GM12878 (cell line): ENCODE measurements at regions not wholly inside any gene's neighbourhood (a gene's known extent, or its start where the extent isn't known, plus 50 kb on each side); places are given as distances from the start of the nearest gene placed in this dataset.
"Not testable (repeated sequence)": the region's sequence is repeated elsewhere in the genome, so short reads cannot be mapped to it uniquely, and the experiment has no call there.

ENCODE experiments used
- ATAC-seq: fragments of 200-7000 bp; cut with Tn5 transposase; 3 replicates; pipeline ENCODE4 v1.9.1; 2020; ENCODE audit warnings: mild to moderate bottlenecking, moderate library complexity
- BruUV-seq: library from RNA; stranded (reverse); fragments of 400-500 nt; replicated peaks from 2 replicates; lab custom pipeline; 2021; lab: Mats Ljungman, UMichigan
- CTCF ChIA-PET: fragments of 300-600 bp; sonication (Branson Sonifier 250); formaldehyde crosslinking; extraction: SDS; loops from one replicate; lab custom pipeline; 2021; ENCODE audit warnings: inconsistent platforms; lab: Yijun Ruan, JAX
- POLR2A ChIA-PET: fragments of 350-600 bp; formaldehyde crosslinking; extraction: SDS; loops from one replicate; lab custom pipeline; 2021; ENCODE audit warnings: inconsistent platforms; lab: Charles Lee
- RAD21 ChIA-PET: fragments of 300-600 bp; sonication (Branson Sonifier 250); formaldehyde crosslinking; loops from one replicate; lab custom pipeline; 2023; ENCODE audit warnings: antibody characterized with exemption; ENCODE audit not compliant: unreplicated experiment; lab: Charles Lee
- SMC1A ChIA-PET: fragments of 300-600 bp; sonication (Branson Sonifier 250); formaldehyde crosslinking; loops from one replicate; lab custom pipeline; 2023; ENCODE audit not compliant: unreplicated experiment, uncharacterized antibody; lab: Charles Lee
- DNase-seq: peaks from one replicate; pipeline ENCODE4 v3.0.0-alpha.2; 2011; ENCODE audit warnings: low read depth, low spot score
- FAIRE-seq: peaks from 3 replicates; lab custom pipeline; 2011; peaks lifted over from hg19 to GRCh38; lab: Jason Lieb, UNC
- H2AFZ ChIP-seq: 2 replicates; pipeline ENCODE4 v1.6.0; 2011; ENCODE audit warnings: low read depth, low read length, control low read depth; ENCODE audit not compliant: control insufficient read depth
- H3K27ac ChIP-seq: 2 replicates; pipeline ENCODE4 v1.5.1; 2011; ENCODE audit warnings: control low read depth; ENCODE audit not compliant: control insufficient read depth, insufficient read depth
- H3K27me3 ChIP-seq, 2 experiments: replicated peaks in 1 of 2; 2 replicates each; pipeline versions ENCODE4 v1.6.0 to v1.6.1; 2011; ENCODE audit warnings: low read length in 1 of 2; ENCODE audit not compliant: control insufficient read depth in 2 of 2, insufficient read depth in 2 of 2
- H3K36me3 ChIP-seq, 2 experiments: 2 replicates each; pipeline ENCODE4 v1.5.1; 2011; ENCODE audit warnings: low read length in 1 of 2; ENCODE audit not compliant: control insufficient read depth in 2 of 2, insufficient read depth in 2 of 2
- H3K4me1 ChIP-seq: 2 replicates; pipeline ENCODE4 v1.6.1; 2011; ENCODE audit warnings: mild to moderate bottlenecking, low read length, moderate library complexity, mixed read lengths; ENCODE audit not compliant: control insufficient read depth, insufficient read depth
- H3K4me2 ChIP-seq: 2 replicates; pipeline ENCODE4 v1.6.0; 2011; ENCODE audit warnings: control low read depth; ENCODE audit not compliant: control insufficient read depth, insufficient read depth
- H3K4me3 ChIP-seq: fragments of 200-600 bp; sonication (generic); 2 replicates; pipeline ENCODE4 v1.5.1; 2016
- H3K79me2 ChIP-seq: 2 replicates; pipeline ENCODE4 v1.6.0; 2011; ENCODE audit warnings: low read length; ENCODE audit not compliant: control insufficient read depth, insufficient read depth
- H3K9ac ChIP-seq: 2 replicates; pipeline ENCODE4 v1.8.0; 2011; ENCODE audit warnings: low read length, control low read depth, mixed read lengths; ENCODE audit not compliant: control insufficient read depth, insufficient read depth
- H3K9me3 ChIP-seq: replicated peaks from 3 replicates; pipeline ENCODE4 v1.5.1; 2011; ENCODE audit warnings: mild to moderate bottlenecking, low read length; ENCODE audit not compliant: control insufficient read depth, insufficient read depth
- H4K20me1 ChIP-seq: 2 replicates; pipeline ENCODE4 v1.6.0; 2011; ENCODE audit not compliant: control insufficient read depth, insufficient read depth
- BACH1 ChIP-seq: fragments of 450-650 bp; IDR thresholded peaks from 2 replicates; pipeline ENCODE4 v1.6.1; 2017; ENCODE audit warnings: mild to moderate bottlenecking, borderline replicate concordance
- BHLHE40 ChIP-seq, 2 experiments: fragments of 450-650 bp in 1 of 2; IDR thresholded peaks; 2 replicates each; pipeline ENCODE4 v1.6.1; 2011 to 2017; ENCODE audit warnings: low read depth in 2 of 2, borderline replicate concordance in 1 of 2, improper control_type of control experiment in 1 of 2, low read length in 1 of 2, mild to moderate bottlenecking in 1 of 2
- GATAD2B ChIP-seq: fragments of 450-650 bp; conservative IDR thresholded peaks from 2 replicates; pipeline ENCODE4 v1.6.1; 2017; ENCODE audit warnings: low read depth, mild to moderate bottlenecking, moderate library complexity
- IKZF2 ChIP-seq, 2 experiments: fragments of 450-650 bp; IDR thresholded peaks; 2 replicates each; pipeline ENCODE4 v1.6.1; 2017; ENCODE audit warnings: mild to moderate bottlenecking in 2 of 2, moderate library complexity in 2 of 2
- MEF2B ChIP-seq: fragments of 450-650 bp; IDR thresholded peaks from 2 replicates; pipeline ENCODE4 v1.6.1; 2018; ENCODE audit warnings: mild to moderate bottlenecking, moderate library complexity; ENCODE audit not compliant: partially characterized antibody, poor library complexity, severe bottlenecking
- MTA2 ChIP-seq: fragments of 450-650 bp; IDR thresholded peaks from 2 replicates; pipeline ENCODE4 v1.6.1; 2016; ENCODE audit warnings: low read depth, mild to moderate bottlenecking, moderate library complexity
- TCF12 ChIP-seq: IDR thresholded peaks from 2 replicates; pipeline ENCODE4 v1.6.1; 2011; ENCODE audit warnings: low read depth, mild to moderate bottlenecking, low read length
- WGBS: methylation state at CpG from one replicate; pipeline ENCODE4 v1.1.6; 2016; ENCODE audit warnings: low lambda C conversion rate; ENCODE audit not compliant: insufficient replicate concordance, insufficient coverage; ENCODE audit errors: missing lambda C conversion rate; 5-methylcytosine and 5-hydroxymethylcytosine counted together
- in situ Hi-C: fragments of 300-500 bp; cut with MboI; formaldehyde crosslinking; loops from 9 replicates; pipeline ENCODE4 v1.14.3; 2018; ENCODE audit warnings: mixed read lengths
- intact Hi-C: fragments of 100-400 bp; cut with micrococcal nuclease; formaldehyde crosslinking; loops from one replicate; pipeline ENCODE4 v1.14.2; 2022; ENCODE audit not compliant: unreplicated experiment
- TF ChIP-seq, protein P1 (sequence below): fragments of 450-650 bp; IDR thresholded peaks from 2 replicates; pipeline ENCODE4 v1.6.1; 2017; ENCODE audit warnings: mild to moderate bottlenecking, moderate library complexity

DNA sequence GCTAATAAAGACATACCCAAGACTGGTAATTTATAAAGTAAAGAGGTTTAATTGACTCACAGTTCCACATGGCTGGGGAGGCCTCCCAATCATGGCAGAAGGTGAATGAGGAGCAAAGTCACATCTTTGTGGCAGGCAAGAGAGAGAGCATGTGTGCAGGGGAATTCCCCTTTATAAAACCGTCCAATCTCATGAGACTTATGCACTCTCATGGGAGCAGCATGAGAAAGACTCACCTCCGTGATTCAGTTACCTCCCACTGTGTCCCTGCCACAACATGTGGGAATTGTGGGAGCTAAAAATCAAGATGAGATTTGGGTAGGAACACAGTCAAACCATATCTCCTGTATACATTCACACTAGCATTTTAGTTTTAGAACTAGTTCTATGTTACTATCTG lies 101.7 kb upstream of the NIPA1 start:
- CTCF ChIA-PET, SMC1A ChIA-PET, H3K4me1 ChIP-seq, in situ Hi-C loops, H2AFZ ChIP-seq, POLR2A ChIA-PET, H3K9ac ChIP-seq, H3K27ac ChIP-seq, RAD21 ChIA-PET, H3K4me3 ChIP-seq, BruUV-seq, H3K79me2 ChIP-seq, H4K20me1 ChIP-seq, intact Hi-C loops, H3K27me3 ChIP-seq, H3K9me3 ChIP-seq, H3K4me2 ChIP-seq, H3K36me3 ChIP-seq, FAIRE-seq: not testable (repeated sequence)
- 0% methylated on average over 2 of the region's 2 CpGs for WGBS
- DNase-seq (peak; percentile 46), ATAC-seq (peak; percentile 83)
- TF ChIP-seq GATAD2B (peak; percentile 65; the same call in 1 of the 2 replicates), BHLHE40 (IDR thresholded peaks at IDR 0.05; ENCODE audit: borderline replicate concordance in 1 of 2, low read depth in 2 of 2, low read length in 1 of 2) (peak in 1 of 2 experiments; percentile 29; a peak in 1 of 4 replicates), MTA2 (peak; percentile 43; the same call in 1 of the 2 replicates), MEF2B (peak; percentile 98), IKZF2 (IDR thresholded peaks at IDR 0.05) (0 out of 4 replicates have a peak, but pooled peaks have one; percentile 19 to 23), BACH1 (0 out of 2 replicates have a peak, but pooled peaks have one; percentile 28), TCF12 (0 out of 2 replicates have a peak, but pooled peaks have one; percentile 32)
- TF ChIP-seq, protein P1, sequence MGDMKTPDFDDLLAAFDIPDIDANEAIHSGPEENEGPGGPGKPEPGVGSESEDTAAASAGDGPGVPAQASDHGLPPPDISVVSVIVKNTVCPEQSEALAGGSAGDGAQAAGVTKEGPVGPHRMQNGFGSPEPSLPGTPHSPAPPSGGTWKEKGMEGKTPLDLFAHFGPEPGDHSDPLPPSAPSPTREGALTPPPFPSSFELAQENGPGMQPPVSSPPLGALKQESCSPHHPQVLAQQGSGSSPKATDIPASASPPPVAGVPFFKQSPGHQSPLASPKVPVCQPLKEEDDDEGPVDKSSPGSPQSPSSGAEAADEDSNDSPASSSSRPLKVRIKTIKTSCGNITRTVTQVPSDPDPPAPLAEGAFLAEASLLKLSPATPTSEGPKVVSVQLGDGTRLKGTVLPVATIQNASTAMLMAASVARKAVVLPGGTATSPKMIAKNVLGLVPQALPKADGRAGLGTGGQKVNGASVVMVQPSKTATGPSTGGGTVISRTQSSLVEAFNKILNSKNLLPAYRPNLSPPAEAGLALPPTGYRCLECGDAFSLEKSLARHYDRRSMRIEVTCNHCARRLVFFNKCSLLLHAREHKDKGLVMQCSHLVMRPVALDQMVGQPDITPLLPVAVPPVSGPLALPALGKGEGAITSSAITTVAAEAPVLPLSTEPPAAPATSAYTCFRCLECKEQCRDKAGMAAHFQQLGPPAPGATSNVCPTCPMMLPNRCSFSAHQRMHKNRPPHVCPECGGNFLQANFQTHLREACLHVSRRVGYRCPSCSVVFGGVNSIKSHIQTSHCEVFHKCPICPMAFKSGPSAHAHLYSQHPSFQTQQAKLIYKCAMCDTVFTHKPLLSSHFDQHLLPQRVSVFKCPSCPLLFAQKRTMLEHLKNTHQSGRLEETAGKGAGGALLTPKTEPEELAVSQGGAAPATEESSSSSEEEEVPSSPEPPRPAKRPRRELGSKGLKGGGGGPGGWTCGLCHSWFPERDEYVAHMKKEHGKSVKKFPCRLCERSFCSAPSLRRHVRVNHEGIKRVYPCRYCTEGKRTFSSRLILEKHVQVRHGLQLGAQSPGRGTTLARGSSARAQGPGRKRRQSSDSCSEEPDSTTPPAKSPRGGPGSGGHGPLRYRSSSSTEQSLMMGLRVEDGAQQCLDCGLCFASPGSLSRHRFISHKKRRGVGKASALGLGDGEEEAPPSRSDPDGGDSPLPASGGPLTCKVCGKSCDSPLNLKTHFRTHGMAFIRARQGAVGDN: peak; percentile 35; the same call in 1 of the 2 replicates
